NCI-H2081 treated with DMSO at 0.1 percent for 48 hours (cell line): ENCODE measurements at regions not wholly inside any gene's neighbourhood (a gene's known extent, or its start where the extent isn't known, plus 50 kb on each side); places are given as distances from the start of the nearest gene placed in this dataset.
"Not testable (repeated sequence)": the region's sequence is repeated elsewhere in the genome, so short reads cannot be mapped to it uniquely, and the experiment has no call there.

ENCODE experiments used
- DNase-seq: peaks from one replicate; lab custom pipeline; 2025; lab: John Stamatoyannopoulos, UW

- no peak for DNase-seq
Observed at GRCh38 chr20:51958099-51959065, 156.1 kb upstream of the SALL4 start.

DNA sequence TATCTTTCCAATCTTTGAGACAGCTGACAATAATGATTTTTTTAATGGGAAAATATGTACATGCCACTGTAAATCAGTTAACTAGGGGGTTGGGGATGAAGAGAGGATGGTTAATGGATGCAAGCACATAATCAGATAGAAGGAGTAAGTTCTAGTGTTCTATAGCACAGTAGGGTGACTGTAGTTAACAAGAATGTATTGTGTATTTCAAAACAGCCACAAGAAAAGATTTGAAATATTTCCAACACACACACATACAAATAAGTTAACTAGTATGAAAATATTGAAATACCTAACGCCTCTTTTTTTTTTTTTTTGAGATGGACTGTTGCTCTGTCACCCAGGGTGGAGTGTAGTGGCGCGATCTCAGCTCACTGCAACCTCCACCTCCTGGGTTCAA, 153.4 kb upstream of the SALL4 start:
- DNase-seq: no peak

GRCh38 chr20:51953731-51954340, 151.5 kb upstream of the SALL4 start:
- DNase-seq: no peak

- DNase-seq: no peak
Observed at GRCh38 chr20:51950926-51951325, 148.6 kb upstream of the SALL4 start.

DNA sequence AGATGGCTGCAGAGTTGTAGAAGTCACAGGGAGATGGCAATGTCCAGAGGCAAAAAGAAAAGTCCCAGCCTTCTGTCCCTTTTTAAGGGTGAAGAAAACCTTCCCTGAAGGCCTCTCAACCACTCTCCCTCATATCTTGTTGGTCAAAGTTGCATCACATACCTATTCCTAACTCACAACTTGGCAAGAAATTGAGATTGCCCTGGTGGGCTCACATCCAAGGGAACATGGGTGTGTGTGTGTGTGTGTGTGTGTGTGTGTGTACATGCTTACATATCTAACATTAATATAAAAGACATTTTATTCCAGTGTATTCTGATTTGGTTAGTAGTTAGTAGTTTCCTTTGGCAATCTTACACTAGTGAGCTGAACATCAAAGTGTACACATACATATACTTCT, 144.3 kb upstream of the SALL4 start:
- DNase-seq: no peak

DNA sequence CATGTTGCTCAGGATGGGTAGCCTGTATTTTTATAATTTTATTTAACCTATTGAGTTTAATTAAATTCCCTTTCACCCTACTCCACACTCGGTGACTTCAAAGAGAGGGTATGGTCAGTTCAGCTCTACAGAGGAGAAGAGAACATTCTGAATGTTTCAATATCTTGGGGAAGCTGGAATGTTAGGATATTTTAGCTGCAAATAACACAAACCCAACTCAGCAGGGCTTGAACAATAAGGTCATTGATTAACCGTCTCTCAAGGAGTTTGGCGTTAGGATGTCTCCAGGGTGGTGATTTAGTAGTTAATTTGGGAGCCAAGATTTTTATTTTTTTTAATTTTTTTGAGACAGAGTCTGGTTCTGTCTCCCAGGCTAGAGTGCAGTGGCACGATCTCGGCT, 143.6 kb upstream of the SALL4 start:
- DNase-seq: no peak

GRCh38 chr20:51945177-51945576, 142.9 kb upstream of the SALL4 start:
- DNase-seq: no peak

DNA sequence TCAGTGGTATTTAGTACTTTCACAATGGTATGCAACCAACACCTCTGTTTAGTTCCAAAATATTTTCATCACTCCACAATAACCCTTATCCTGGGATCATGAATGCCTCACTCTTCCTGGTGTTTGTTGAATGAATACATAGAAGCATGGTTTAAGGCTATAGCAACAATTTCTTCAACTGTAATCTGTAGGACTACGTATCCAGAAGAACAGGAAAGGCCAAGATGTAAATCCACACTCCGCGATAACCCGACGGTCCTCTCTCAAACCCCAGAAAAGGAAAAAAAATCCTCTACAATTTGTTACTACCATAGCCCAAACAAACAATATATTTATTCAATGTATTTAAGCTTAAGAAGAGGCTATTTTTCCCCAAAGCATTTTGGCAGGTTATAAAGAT, 141.4 kb upstream of the SALL4 start:
- DNase-seq: no peak

DNA sequence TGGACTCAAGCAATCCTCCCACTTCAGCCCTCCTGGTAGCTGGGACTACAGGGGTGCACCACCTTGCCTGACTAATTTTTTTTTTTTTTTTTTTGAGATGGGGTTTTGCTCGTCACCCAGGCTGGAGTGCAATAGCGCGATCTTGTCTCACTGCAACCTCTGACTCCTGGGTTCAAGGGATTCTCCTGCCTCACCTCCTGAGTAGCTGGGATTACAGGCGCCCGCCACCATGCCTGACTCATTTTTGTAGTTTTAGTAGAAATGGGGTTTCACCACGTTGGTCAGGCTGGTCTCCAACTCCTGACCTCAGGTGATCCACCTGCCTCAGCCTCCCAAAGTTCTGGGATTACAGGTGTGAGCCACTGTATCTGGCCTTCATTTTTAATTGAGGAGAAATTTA, 141.0 kb upstream of the SALL4 start:
- DNase-seq: not testable (repeated sequence)

DNA sequence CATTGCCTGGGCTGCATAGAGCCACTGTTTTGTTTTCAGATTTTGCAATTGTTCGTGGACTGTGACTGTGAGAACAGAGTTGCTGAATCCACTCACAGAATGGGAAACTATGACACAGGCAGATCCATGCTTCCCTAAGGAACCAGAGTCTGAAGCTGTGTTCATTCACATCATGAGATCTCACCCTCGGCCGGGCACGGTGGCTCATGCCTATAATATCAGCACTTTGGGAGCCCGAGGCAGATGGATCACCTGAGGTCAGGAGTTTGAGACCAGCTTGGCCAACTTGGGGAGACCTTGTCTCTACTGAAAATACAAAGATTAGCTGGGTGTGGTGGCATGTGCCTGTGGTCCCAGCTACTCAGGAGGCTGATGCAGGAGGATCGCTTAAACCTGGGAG, 139.2 kb upstream of the SALL4 start:
- DNase-seq: no peak

GRCh38 chr20:51939259-51939585, 136.9 kb upstream of the SALL4 start:
- DNase-seq: no peak

GRCh38 chr20:51938559-51939258, 136.4 kb upstream of the SALL4 start:
- DNase-seq: no peak

DNA sequence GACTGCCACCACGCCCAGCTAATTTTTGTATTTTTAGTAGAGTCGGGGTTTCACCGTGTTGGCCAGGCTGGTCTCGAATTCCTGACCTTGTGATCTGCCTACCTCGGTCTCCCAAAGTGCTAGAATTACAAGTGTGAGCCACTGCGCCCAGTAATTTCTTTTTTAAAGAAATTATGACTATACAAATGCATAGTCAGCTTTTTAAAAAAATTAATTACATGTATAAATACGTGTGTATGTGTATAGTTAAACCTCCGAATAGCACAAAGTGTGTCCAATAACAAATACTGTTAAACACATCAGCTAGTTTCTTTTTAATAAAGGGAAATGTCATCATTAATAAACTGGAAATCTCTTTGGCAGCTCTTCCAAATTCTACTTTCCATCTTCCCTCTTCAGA, 135.5 kb upstream of the SALL4 start:
- no peak for DNase-seq

DNA sequence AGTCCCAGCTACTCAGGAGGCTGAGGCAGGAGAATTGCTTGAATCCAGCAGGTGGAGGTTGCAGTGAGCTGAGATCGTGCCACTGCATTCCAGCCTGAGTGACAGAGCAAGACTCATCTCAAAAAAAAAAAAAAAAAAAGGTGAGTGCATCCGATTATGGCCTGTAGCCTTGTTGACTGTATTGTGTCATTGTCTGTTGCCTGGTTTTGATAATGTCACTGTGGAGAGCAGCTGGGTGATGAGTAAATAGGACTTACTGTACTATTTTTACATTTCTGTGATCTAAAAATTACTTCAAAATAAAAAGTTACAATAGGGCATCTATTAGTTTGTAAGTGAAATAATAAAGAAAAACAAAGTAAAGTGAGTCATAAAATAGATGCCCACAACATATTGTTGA, 134.1 kb upstream of the SALL4 start:
- DNase-seq: no peak

- no peak for DNase-seq
Observed at GRCh38 chr20:51935003-51935358, 132.7 kb upstream of the SALL4 start.

- no peak for DNase-seq
Observed at GRCh38 chr20:51934301-51935002, 132.1 kb upstream of the SALL4 start.

DNA sequence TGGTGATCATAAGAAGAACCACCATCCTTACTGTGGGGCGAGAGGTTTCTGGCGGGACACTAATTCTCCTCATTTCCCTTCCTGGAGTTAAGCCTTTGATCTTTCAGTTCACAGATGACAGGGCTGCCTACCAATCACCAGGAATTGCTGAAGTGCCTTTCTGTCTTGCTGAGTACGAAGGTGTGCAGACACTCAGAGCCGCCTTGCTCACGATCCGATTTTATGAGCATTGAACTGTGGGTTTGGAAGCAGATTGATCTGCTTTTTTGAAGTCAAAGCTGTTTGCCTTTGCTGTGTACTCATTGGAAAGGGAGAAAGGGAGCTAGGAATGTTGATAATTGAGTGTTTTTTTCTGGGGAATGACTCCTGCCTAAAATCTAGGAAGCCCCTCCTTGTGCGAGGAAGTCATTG, 129.1 kb upstream of the SALL4 start:
- DNase-seq: no peak

DNA sequence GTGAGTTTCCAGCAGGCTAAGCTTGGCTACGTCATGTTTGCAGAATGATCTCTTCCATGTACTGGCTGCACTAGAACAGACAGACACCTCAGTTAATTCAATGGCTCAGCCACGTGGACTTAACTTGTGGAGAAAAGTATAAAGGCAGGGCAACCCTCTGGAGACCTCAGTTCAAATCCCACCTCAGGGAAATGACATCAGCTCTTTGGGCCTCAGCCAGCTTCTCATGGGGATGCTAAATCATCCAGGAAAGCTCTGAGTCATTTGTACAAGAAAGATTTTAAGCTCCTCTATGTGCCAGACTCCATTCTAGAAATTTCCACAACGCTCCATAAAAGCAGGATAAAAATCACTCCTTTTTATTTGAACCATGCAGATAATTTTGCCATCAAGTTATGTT, 128.5 kb upstream of the SALL4 start:
- DNase-seq: no peak

DNA sequence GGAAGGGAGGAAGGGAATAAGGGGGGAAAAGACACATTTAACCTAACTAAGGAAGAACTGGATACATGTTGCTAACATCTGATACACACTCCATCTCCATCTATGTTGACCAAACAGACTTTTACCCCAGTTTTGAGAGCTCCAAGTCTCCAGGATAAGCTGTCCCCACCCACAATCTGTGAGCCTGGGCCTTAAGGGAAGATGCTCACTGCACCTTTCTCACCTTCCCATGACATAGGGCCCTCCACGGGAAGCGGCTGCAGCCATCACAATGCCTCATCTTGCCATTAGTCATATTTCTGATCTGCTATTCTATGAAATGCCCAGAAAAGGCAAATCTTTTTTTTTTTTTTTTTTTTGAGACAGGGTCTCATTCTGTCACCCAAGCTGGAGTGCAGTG, 126.6 kb upstream of the SALL4 start:
- DNase-seq: no peak

DNA sequence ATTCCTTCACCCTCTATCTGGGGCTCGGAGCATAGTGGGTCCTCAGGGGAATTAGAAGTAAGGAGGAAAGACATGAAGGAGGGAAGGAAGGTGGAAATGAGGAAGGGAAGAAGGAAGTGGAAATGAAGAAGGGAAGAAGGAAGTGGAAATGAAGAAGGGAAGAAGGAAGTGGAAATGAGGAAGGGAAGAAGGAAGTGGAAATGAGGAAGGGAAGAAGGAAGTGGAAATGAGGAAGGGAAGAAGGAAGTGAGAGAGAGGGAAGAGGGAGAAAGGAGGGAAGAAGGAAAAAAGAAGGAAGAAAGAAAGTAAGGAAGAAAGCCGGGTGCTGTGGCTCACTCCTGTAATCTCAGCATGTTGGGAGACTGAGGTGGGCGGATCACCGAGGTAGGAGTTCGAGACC, 125.6 kb upstream of the SALL4 start:
- DNase-seq: not testable (repeated sequence)

DNA sequence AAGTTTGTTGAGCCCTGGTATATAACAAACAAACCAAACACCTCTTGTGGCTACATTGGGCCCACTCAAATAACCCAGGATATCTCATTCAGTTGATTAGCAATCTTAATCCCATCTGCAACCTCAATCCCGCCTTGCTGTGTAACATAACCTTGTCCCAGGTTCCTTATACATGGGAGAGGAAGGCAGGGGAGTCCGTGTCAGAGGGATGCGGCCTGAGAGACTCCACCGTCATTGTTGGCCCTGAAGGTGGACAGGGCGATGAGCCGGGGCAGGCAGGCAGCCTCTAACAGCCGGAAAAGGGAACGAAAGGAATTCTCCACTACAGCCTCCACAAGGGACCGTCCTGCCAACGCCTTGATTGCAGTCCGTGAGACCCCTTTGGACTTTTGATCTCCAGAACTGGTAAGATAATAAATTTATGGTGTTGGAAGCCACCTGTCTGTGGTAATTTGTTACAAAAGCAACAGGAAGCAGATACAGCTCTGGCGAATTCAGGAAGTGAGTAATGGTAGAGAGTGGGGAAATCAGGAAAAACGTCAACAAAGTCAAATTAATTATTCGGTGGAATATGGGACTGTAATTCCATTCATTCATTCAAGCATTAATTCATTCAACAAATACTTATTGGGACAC, 124.5 kb upstream of the SALL4 start:
- no peak for DNase-seq

DNA sequence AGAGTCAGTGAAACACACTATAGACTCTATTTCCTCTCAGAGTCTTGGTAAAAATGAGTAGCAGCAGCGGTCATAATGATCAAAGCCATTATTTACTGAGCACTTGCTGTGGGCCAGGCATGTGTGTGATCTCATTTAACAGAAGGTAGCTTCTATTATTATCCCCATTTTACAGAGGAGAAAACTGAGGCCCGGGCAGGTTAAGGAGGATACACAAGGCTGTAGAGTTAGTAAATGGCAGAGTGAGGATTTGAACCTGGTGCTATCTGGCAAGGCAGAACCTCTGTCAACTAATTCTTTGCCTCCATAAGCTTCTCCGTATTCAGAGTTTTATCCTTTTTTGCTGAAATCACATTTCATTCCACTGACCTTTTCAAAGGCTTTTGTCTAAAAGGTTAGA, 122.2 kb upstream of the SALL4 start:
- DNase-seq: no peak
